GM18867 (cell line): ENCODE measurements at regions not wholly inside any gene's neighbourhood (a gene's known extent, or its start where the extent isn't known, plus 50 kb on each side); places are given as distances from the start of the nearest gene placed in this dataset.
"Not testable (repeated sequence)": the region's sequence is repeated elsewhere in the genome, so short reads cannot be mapped to it uniquely, and the experiment has no call there.

ENCODE experiments used
- ATAC-seq: cut with Tn5 transposase; IDR thresholded peaks from one replicate; pipeline ENCODE4 v1.9.1; 2021; ENCODE audit warnings: mild to moderate bottlenecking, moderate library complexity; ENCODE audit not compliant: unreplicated experiment

GRCh38 chr10:22158426-22158825, 59.4 kb downstream of the EBLN1 start:
- no peak for ATAC-seq

DNA sequence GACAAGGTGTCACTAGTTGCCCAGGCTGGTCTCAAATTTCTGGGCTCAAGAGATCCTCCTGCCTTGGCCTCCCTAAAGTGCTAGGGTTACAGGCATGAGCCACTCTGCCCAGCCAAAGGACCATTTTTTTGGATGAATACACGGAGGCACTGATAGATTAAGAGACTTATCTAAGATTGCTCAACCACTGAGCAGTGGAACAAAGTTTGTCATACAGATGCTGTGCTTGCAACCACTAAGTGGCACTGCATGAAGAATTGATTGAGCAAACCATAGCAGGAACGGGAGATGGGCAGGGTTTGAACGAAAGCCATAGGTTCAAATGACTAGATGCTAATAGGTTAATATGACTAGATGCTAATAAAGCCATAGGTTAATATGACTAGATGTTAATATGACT, 61.1 kb downstream of the EBLN1 start:
- no peak for ATAC-seq

GRCh38 chr10:22152403-22152802, 65.4 kb downstream of the EBLN1 start:
- ATAC-seq = no peak

DNA sequence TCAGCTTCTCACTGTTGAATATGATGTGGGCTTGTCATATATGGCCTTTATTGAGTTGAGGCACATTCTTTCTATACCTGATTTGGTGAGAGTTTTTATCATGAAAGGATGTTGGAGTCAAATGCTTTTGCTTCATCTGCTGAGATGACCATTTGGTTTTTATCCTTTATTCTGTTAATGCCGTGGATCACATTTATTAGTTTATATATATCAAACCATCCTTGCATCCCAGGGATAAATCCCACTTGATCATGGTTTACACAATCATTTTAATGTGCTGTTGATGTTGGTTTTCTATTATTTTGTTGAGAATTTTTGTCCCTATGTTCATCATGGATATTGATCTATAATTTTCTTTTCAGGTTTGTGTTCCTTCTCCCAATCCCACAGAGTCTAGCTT, 67.0 kb downstream of the EBLN1 start:
- ATAC-seq = no peak

- no peak for ATAC-seq
Observed at GRCh38 chr10:22148961-22149360, 68.9 kb downstream of the EBLN1 start.

DNA sequence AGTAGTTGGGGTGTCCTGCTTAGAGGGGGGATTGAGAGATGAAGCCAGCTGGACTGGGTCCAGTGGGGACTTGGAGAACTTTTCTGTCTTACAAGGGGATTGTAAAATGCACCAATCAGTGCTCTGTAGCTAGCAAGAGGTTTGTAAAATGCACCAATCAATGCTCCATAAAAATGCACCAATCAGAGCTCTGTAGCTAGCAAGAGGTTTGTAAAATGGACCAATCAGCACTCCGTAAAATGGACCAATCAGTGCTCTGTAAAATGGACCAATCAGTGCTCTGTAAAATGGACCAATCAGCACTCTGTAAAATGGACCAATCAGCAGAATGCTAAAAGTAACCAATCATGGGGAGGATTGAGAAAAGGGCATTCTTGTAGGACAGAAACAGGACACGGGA, 71.9 kb downstream of the EBLN1 start:
- ATAC-seq = not testable (repeated sequence)

DNA sequence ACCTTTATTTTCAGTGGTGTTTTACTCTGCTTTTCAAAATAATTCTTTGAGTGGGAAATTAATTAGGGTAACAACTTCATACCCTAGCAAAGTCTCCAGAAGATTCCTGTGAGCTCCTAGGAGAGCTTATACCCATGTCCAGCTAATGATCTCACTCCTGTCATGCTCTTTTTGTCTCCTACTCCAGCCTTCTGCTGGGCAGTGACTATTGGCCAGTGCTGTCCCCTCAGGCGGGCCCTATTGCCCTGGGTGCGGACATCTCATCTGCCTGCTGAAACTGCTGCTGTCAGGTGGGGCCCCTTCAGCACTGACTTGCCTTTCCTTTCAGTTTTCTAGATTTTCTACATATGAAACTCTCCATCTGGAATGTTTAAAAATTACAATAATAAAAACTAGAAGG, 80.3 kb downstream of the EBLN1 start:
- ATAC-seq = no peak

GRCh38 chr10:22135591-22135990, 82.2 kb downstream of the EBLN1 start:
- ATAC-seq = no peak

DNA sequence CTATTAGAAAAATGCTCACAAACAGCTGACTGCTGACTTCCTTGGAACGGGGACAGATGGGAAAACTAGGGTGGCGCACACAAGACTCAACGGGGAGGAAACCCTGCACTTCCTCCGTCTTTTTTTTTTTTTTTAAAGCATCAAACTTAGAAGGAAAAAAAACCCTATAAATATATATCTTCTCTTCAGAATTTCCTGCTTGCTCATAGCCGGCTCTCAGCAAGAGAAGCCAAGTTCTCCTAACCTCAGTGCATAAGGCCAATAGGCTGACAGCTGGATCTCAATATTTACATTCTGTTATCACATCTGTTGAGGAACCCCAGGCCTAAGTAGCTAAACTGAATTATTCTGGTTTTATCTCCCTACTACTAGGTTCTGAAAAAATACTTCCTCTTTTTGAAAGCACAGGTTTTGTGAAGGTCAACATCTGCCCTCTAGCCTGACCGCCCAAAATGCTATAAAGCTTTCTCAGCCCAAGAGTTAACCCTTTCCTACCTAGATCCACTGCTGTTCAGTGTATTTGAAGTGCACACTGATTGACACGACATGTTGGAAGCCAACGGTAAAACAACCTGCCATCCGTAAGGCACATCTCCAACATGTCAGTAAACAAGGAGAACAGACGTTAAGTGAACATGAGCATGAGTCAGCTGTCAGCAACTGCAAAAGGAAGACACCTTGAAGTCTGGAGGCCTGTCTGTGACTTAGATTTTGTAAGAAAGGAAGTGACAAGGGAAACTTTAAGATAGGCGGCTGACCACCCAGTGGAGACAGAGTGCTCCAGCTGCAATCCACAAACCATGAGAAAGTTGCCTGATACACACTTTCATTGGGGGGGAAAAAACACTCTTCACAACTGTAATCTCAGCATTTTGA, 83.8 kb downstream of the EBLN1 start:
- ATAC-seq = peak; percentile 71

DNA sequence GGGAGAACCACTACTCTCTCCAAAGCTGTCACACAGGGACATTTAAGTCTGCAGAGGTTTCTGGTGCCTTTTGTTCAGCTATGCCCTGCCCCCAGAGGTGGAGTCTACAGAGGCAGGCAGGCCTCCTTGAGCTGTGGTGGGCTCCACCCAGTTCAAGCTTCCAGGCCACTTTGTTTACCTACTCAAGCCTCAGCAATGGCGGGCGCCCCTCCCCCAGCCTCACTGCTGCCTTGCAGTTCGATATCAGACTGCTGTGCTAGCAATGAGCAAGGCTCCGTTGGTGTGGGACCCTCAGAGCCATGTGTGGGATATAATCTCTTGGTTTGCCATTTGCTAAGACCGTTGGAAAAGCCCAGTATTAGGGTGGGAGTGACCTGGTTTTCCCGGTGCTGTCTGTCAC, 87.0 kb downstream of the EBLN1 start:
- not testable (repeated sequence) for ATAC-seq

DNA sequence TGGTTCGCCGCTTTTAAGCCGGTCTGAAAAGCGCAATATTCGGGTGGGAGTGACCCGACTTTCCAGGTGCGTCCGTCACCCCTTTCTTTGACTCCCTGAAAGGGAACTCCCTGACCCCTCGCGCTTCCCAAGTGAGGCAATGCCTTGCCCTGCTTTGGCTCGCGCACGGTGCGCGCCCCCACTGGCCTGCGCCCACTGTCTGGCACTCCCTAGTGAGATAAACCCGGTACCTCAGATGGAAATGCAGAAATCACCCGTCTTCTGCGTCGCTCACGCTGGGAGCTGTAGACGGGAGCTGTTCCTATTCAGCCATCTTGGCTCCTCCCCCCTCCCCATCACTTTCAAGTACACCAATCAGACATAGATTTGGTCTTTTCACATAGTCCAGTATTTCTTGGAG, 88.2 kb downstream of the EBLN1 start:
- not testable (repeated sequence) for ATAC-seq

DNA sequence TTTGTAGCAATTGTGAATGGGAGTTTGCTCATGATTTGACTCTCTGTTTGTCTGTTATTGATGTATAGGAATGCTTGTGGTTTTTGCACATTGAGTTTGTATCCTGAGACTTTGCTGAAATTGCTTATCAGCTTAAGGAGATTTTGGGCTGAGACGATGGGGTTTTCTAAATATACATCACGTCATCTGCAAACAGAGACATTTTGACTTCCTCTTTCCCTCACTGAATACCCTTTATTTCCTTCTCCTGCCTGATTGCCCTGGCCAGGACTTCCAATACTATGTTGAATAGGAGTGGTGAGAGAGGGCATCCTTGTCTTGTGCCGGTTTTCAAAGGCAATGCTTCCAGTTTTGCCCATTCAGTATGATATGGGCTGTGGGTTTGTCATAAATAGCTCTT, 96.6 kb downstream of the EBLN1 start:
- not testable (repeated sequence) for ATAC-seq

GRCh38 chr10:22120072-22120471, 97.7 kb downstream of the EBLN1 start:
- ATAC-seq = not testable (repeated sequence)

GRCh38 chr10:22119575-22119974, 98.2 kb downstream of the EBLN1 start:
- ATAC-seq = not testable (repeated sequence)

DNA sequence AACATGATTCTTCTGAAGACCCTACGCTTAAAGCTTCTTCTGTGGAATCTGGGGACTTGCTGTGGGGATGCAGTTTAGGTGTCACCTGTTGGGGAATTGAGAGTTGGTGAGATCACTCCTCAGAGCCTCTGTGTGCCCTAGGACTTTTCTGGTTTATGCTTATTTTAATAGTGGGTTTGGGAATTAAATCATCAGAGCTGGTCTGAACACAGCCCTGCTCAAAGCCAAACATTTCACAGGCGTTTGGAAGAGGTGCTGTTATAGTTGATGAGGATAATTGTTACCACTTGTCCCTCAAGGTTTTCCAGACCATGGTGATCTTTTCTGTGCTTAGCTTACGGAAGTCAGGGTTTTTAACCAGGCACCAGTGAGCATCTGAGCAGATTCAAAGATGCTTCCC, 106.1 kb downstream of the EBLN1 start:
- no peak for ATAC-seq

DNA sequence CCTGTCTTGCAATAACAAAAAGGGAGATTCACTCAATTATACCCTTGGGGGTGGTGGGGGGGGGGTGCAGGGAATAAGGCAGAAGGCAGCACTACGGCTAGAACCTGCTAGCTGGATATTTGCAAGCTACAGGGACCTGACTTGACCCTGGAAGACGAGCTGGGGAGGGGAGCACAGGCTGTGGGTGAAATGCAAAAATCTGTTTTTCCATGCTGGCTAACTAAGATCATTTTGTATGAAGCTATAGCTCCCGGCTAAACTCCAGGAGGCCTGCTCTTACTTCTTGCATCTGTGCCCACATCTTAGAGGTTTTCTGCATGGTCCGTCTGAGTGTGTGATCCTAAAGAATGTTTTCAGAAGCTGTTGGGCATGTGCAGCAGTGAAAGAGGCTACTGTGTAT, 106.6 kb downstream of the EBLN1 start:
- no peak for ATAC-seq

- ATAC-seq = no peak
Observed at GRCh38 chr10:22110761-22111160, 107.1 kb downstream of the EBLN1 start.

DNA sequence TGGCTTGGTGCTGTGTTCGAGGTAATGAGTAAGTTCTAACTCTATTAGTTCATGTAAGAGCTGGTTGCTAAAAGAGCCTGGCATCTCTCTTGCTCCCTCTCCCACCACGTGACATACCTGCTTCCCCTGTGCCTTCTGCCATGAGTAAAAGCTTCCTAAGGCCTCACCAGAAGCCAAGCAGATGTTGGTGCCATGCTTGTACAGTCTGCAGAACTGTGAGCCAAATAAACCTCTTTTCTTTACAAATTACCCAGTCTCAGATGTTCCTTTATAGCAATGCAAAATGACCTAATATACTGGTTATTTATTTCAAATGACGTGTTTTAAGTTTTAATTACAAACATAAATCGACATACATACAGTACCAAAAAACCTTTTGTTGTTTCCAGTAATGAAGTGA, 101.7 kb upstream of the DNAJC1 start:
- ATAC-seq = no peak

DNA sequence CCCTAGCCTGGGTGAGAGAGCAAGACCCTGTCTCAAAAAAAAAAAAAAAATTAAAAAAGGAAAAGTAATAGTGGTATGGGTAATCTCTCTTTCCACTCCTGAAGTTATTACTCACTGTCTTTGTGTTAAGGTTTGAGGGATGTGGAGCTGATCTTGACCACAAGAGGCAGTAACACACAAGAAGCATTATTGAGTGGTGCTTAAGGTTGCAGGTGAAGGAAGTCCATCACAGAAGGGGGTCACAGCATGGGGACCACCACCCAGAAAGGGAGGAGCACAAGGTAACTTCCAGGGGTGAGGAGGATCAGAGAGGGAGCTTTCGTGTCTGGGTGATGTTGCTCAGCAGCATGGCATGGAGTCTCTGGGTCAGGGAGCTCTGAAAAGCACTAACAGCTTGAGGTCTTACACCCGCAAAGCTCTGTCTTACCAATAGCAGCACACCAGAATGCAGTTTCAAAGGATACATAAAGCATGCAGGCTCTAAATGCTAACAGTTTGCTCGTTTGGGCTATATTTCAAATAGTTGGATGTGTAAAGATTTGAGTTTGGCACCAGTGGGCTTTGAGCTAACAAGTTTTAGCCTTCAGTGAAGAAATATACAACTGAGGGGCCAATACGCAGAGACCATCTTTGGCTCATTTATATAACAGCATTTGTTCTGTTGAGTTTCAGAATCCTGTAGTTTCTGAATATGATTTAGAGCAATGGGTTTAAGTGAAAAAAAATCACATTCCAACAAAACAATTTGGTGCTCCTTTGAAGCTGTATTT, 100.4 kb upstream of the DNAJC1 start:
- ATAC-seq = peak; percentile 66

- ATAC-seq = no peak
Observed at GRCh38 chr10:22097696-22098095, 94.2 kb upstream of the DNAJC1 start.

GRCh38 chr10:22091260-22091659, 87.7 kb upstream of the DNAJC1 start:
- ATAC-seq = not testable (repeated sequence)

- no peak for ATAC-seq
Observed at GRCh38 chr10:22087402-22087738, 83.8 kb upstream of the DNAJC1 start.
